ENCODE measurements at regions not wholly inside any gene's neighbourhood (a gene's known extent, or its start where the extent isn't known, plus 50 kb on each side); places are given as distances from the start of the nearest gene placed in this dataset.

GRCh38 chr15:81475471-81475870 lies 101.5 kb upstream of the TMC3 start:
- DNase-seq, result no peak

DNA sequence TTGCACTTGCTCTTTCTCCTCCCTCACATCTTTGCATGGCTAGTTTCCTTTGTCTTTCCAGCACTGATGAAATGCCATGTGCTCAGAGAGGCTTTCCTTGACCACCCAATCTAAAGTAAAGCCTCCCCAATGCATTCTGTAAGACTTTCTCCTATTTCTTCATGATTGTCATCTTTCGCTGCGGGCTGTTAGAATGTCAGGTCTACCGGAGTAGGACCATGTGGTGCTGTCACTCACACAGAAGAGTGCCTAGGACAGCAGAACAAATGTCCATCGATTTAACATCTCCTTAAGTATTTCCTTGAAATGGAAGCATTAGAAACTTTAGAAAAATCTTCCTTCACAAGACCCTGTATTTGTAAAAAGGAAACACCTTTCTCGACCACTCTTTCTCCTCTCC lies 99.9 kb upstream of the TMC3 start:
- DNase-seq, result no peak

GRCh38 chr15:81473177-81473576 lies 99.2 kb upstream of the TMC3 start:
- no peak for DNase-seq

GRCh38 chr15:81471151-81471550 lies 97.1 kb upstream of the TMC3 start:
- no peak for DNase-seq

GRCh38 chr15:81469154-81469553 lies 95.1 kb upstream of the TMC3 start:
- DNase-seq, result no peak

DNA sequence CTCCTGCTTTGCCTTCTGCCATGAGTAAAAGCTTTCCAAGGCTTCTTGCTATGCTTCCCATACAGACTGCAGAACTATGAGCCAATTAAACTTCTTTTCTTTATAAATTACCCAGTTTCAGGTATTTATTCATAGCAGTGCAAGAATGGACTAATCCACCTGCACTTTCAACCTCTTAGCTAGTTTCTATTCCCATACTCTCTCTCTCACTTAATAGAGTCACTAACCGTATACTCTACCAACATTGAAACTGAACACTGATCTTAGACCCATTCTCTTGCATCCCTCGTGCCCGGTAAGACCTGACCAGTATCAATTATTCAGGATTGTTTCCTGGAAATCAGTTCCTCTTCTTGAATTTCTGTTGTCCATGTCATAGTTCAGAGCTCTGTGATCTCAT lies 92.7 kb upstream of the TMC3 start:
- no peak for DNase-seq

DNA sequence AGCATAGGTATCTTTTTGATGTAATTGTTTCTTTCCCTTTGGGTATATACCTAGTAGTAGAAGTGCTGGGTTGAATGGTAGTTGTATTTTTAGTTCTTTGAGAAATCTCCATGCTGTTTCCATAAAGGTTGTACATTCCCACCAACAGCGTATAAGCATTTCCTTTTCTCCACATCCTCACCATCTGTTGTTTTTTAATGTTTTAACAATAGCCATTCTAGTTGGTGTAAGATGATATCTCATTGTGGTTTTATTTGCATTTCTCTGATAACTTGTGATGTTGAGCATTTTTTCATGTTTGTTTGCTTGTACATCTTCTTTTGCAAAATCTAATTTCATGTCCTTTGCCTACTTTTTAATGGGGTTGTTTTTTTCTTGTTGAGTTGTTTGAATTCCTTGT lies 80.0 kb upstream of the TMC3 start:
- no peak for DNase-seq

GRCh38 chr15:81450721-81451120 lies 76.7 kb upstream of the TMC3 start:
- no peak for DNase-seq

- DNase-seq, result no peak
Observed at GRCh38 chr15:81449836-81450474, 75.9 kb upstream of the TMC3 start.

DNA sequence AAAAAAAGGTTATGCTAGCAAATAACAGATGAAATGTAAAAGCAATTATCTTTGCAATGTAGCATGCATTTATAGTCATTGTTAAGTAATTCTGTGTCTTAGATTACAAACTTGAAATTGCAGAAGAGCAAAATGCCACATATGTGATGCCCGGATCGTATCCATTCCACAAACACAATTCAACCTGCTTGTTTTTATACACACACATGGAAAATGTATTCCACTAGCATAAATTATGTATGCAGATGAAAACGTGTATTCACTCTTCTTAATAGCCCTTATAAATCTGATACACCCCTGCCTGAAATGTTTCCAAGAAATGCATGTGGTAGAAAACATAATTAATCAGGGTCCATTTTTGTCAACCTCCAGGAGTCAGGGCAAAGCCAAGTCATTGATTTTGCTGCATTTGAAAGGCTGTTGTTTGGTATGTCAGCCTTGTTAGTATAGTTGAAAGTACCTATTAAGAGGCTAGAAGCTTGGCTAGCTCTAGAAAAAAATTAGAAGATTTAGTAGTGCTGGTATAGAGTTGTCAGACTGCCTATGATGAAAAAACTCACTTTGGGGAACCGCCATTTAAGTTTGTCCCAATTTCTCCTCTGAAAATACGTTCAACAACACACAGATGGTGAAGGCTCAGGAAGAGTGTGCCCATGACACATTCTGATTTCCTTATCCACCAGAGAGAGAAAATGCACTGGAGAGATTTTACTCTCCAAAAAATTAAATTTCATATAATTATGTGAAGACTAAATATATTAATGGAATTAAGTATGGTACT lies 69.2 kb upstream of the TMC3 start:
- no peak for DNase-seq

DNA sequence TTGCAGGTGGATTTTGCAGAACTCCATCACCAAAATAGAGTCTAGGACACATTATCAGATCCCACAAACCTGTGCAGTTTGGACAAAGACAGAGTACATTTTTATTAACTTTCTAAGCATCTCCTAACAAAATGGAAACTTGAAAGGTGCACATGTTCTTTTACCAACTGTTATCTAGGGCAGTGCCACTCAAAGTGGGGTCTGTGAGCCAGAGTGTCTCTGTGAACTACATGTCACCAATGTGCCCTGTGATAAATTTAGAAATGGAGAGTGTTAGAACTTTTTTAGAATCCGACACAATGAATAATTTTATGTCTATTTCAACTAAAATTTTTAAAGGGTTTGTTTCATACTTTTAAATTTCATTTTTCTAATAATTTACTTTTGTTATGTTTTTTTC lies 68.4 kb upstream of the TMC3 start:
- no peak for DNase-seq

DNA sequence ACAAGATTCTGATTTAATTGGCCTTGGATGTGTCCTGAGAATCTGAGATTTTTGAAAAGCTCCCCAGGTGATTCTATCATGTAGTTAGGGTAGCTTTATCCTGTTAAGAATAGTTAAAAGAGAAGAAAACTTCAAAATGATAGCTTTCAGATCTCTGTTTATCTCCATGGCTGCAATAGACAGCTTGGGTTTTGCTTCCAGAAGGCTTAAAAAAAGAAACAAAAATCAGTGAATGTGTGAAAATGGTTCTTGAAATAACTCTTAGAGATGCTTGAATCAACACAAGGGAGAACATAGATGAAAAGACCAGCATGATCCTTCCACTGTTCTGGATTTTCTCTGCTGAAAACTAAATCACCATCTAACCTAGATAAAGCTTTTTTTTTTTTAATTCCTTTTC lies 60.8 kb upstream of the TMC3 start:
- no peak for DNase-seq

DNA sequence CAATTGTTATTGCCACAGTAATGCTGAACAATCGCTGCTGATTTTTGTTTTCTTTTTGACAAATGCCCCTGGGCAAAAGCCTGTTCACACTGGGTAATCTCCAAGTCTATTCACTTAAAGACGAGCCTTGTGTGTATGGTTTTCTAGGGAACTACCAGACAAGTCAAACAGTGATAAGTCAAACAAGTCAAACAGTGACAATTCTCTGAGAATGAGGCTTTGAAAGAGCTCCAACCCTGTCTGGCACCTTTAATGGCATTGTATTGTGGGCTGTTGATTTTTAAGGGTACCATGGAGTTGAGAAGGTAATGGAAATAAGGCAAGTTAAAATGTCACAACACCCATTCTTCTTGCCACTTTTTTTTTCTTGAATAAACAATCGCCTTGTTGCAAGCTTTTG lies 59.4 kb upstream of the TMC3 start:
- DNase-seq, result no peak

GRCh38 chr15:81432179-81432578 lies 58.2 kb upstream of the TMC3 start:
- DNase-seq, result no peak

DNA sequence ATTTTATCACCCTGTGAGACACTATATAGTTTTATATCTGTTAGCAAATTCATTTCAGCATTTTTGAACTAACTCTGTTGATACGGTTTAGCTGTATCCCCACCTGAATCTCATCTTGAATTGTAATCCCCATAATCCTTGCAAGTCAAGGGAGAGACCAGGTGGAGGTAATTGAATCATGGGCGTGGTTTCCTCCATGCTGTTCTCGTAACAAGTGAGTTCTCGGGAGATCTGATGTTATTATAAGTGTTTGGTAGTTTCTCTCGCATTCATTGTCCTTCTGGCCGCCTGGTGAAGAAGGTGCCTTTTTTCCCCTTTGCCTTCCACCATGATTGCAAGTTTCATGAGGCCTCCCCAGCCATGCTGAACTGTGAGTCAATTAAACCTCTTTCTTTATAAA lies 53.2 kb upstream of the TMC3 start:
- DNase-seq, result no peak

- DNase-seq, result no peak
Observed at GRCh38 chr15:81425905-81426304, 51.9 kb upstream of the TMC3 start.

Measured in dermis blood vessel endothelial cell (primary cell).